ENCODE measurements at regions not wholly inside any gene's neighbourhood (a gene's known extent, or its start where the extent isn't known, plus 50 kb on each side); places are given as distances from the start of the nearest gene placed in this dataset.

GRCh38 chr10:2599571-2599970, 467.8 kb upstream of the PFKP start:
- H3K4me3 ChIP-seq = no peak overlapping the region
- intact Hi-C loops (cut with DNase I) = no loop called here
- H3K9me3 ChIP-seq = no peaks in the 10 kb centered on the region
- DNase-seq (no peak), ATAC-seq (peak; percentile 35)
- H3K4me1 ChIP-seq = no peaks in the 10 kb centered on the region
- no peaks in the 10 kb centered on the region for H3K36me3 ChIP-seq
- H3K27ac ChIP-seq = no peak overlapping the region
- H3K27me3 ChIP-seq = no peaks in the 10 kb centered on the region
- no peak for TF ChIP-seq CTCF (IDR thresholded peaks at IDR 0.05)

- no peaks in the 10 kb centered on the region for H3K27me3 ChIP-seq
- H3K27ac ChIP-seq = no peak overlapping the region
- ATAC-seq (no peak), DNase-seq (no peak)
- intact Hi-C loops (cut with DNase I) = no loop called here
- H3K4me3 ChIP-seq = no peak overlapping the region
- H3K4me1 ChIP-seq = no peaks in the 10 kb centered on the region
- no peaks in the 10 kb centered on the region for H3K9me3 ChIP-seq
- TF ChIP-seq CTCF (IDR thresholded peaks at IDR 0.05) = no peak
- no peaks in the 10 kb centered on the region for H3K36me3 ChIP-seq
Observed at GRCh38 chr10:2592360-2593160, 474.8 kb upstream of the PFKP start.

- Histone ChIP-seq H3K27ac (no peak overlapping the region), H3K4me3 (no peak overlapping the region), H3K4me1 (no peaks in the 10 kb centered on the region), H3K9me3 (no peaks in the 10 kb centered on the region), H3K36me3 (no peaks in the 10 kb centered on the region), H3K27me3 (no peaks in the 10 kb centered on the region)
- TF ChIP-seq CTCF (IDR thresholded peaks at IDR 0.05) = no peak
- no peak for DNase-seq
- ATAC-seq = no peak
- intact Hi-C loops (cut with DNase I) = no loop called here
Observed at GRCh38 chr10:2589196-2589595, 478.2 kb upstream of the PFKP start.

GRCh38 chr10:2584385-2584784, 483.0 kb upstream of the PFKP start:
- H3K27ac ChIP-seq = no peak overlapping the region
- H3K27me3 ChIP-seq = no peaks in the 10 kb centered on the region
- H3K9me3 ChIP-seq = no peaks in the 10 kb centered on the region
- no peak for ATAC-seq
- no peaks in the 10 kb centered on the region for H3K36me3 ChIP-seq
- no peak for DNase-seq
- no peak for TF ChIP-seq CTCF (IDR thresholded peaks at IDR 0.05)
- no peaks in the 10 kb centered on the region for H3K4me1 ChIP-seq
- intact Hi-C loops (cut with DNase I) = no loop called here
- H3K4me3 ChIP-seq = no peak overlapping the region

- intact Hi-C loops (cut with DNase I) = no loop called here
- no peak for ATAC-seq
- Histone ChIP-seq H3K27me3 (no peaks in the 10 kb centered on the region), H3K36me3 (no peaks in the 10 kb centered on the region), H3K9me3 (no peaks in the 10 kb centered on the region), H3K4me3 (no peak overlapping the region), H3K4me1 (no peaks in the 10 kb centered on the region), H3K27ac (no peak overlapping the region)
- TF ChIP-seq CTCF (IDR thresholded peaks at IDR 0.05) = no peak
- no peak for DNase-seq
Observed at GRCh38 chr10:2576892-2577291, 490.5 kb upstream of the PFKP start.

GRCh38 chr10:2575460-2575859, 491.9 kb upstream of the PFKP start:
- no peaks in the 10 kb centered on the region for H3K27me3 ChIP-seq
- intact Hi-C loops (cut with DNase I) = no loop called here
- ATAC-seq (no peak), DNase-seq (no peak)
- H3K4me3 ChIP-seq = no peak overlapping the region
- no peaks in the 10 kb centered on the region for H3K36me3 ChIP-seq
- TF ChIP-seq CTCF (IDR thresholded peaks at IDR 0.05) = no peak
- no peaks in the 10 kb centered on the region for H3K9me3 ChIP-seq
- H3K27ac ChIP-seq = no peak overlapping the region
- H3K4me1 ChIP-seq = no peaks in the 10 kb centered on the region

Data from upper lobe of right lung (tissue), 1 donor.